Ovary (tissue), 7 donors: ENCODE measurements at regions not wholly inside any gene's neighbourhood (a gene's known extent, or its start where the extent isn't known, plus 50 kb on each side); places are given as distances from the start of the nearest gene placed in this dataset.
"Not testable (repeated sequence)": the region's sequence is repeated elsewhere in the genome, so short reads cannot be mapped to it uniquely, and the experiment has no call there.

ENCODE experiments used
- DNase-seq, 5 donors: peaks; one replicate each; pipeline ENCODE4 v3.0.0-alpha.2; 2019 to 2020
- H3K27ac ChIP-seq, 2 donors: fragments of 200-600 bp; one replicate each; pipeline versions ENCODE4 v1.5.1 to v1.8.0; 2019 to 2022
- H3K27me3 ChIP-seq: fragments of 200-600 bp; one replicate; pipeline ENCODE4 v1.8.0; 2022
- H3K36me3 ChIP-seq: fragments of 200-600 bp; sonication (generic); one replicate; pipeline ENCODE4 v1.5.1; 2019
- H3K4me1 ChIP-seq: one replicate; pipeline ENCODE4 v1.8.1; 2013; ENCODE audit warnings: mild to moderate bottlenecking, moderate library complexity; ENCODE audit not compliant: insufficient read depth
- H3K4me3 ChIP-seq: fragments of 200-600 bp; sonication (generic); one replicate; pipeline ENCODE4 v1.5.1; 2017
- H3K9me3 ChIP-seq, 2 donors: fragments of 200-600 bp in 1 of 2; sonication (generic) in 1 of 2; one replicate each; pipeline versions ENCODE4 v1.5.1 to v1.8.1; 2013 to 2019; ENCODE audit warnings: mild to moderate bottlenecking in 1 of 2, moderate library complexity in 1 of 2
- EP300 ChIP-seq: sonication (generic); formaldehyde crosslinking; IDR thresholded peaks from one replicate; pipeline ENCODE4 v1.6.1; 2017; ENCODE audit warnings: antibody characterized with exemption
- POLR2A ChIP-seq: fragments of 450-650 bp; IDR thresholded peaks from one replicate; pipeline ENCODE4 v1.6.1; 2017; ENCODE audit warnings: antibody characterized with exemption, mild to moderate bottlenecking, moderate library complexity
- WGBS, 3 donors: extraction: QIAGEN DNeasy Blood & Tissue Kit in 1 of 3; methylation state at CpG; one replicate each; pipeline versions ENCODE4 v1.1.5 to v1.1.7; 2013 to 2017; 5-methylcytosine and 5-hydroxymethylcytosine counted together
- intact Hi-C, 4 donors: fragments of 100-400 bp; cut with DNase I; formaldehyde crosslinking; loops; one replicate each; pipeline versions ENCODE4 v1.11.0 to v1.15.1; 2022 to 2023
- TF ChIP-seq, protein P1 (sequence below), 3 donors: fragments of 450-650 bp in 2 of 3; fragments of 200-600 bp in 1 of 3; IDR thresholded peaks; one replicate each; pipeline versions ENCODE4 v1.5.1 to v1.8.0; 2016 to 2022; ENCODE audit warnings: antibody characterized with exemption in 3 of 3, mild to moderate bottlenecking in 1 of 3
- donor health status: DM: no; HTN: no; CAD: no; lungs with moderate emphysema.
- donor health status: DM: no; HTN: no; CAD: no.
- donor health status: Bipolar disorder and iron deficiency.
- donor health status: DM: no; HTN: no; CAD: no.
- donor health status: DM: yes; HTN: yes; CAD: no.

DNA sequence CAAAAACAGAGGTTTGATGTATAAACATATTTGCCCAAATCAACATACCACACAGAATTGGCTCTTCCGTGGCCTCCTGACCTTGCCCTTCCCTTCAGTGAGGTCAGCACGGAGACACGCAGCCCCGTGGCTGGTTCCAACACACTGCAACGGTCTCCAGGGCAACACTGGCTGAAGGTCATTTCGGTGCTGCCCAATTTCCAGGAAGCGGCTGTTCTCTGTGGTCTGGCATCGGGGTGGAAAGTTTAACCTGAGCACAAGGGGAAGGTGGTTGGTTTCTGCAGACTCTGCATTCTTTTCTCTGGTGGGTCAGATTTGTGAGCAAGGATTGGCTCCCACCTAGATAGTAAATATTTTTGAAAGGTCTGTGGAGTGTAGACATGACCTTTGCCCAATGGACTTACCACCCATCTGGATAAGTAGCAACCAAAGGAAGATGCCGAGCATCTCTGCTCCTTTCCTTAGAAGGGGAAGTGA is 177.6 kb upstream of the PHACTR1 start:
- TF ChIP-seq EP300: no peak
- TF ChIP-seq, protein P1, sequence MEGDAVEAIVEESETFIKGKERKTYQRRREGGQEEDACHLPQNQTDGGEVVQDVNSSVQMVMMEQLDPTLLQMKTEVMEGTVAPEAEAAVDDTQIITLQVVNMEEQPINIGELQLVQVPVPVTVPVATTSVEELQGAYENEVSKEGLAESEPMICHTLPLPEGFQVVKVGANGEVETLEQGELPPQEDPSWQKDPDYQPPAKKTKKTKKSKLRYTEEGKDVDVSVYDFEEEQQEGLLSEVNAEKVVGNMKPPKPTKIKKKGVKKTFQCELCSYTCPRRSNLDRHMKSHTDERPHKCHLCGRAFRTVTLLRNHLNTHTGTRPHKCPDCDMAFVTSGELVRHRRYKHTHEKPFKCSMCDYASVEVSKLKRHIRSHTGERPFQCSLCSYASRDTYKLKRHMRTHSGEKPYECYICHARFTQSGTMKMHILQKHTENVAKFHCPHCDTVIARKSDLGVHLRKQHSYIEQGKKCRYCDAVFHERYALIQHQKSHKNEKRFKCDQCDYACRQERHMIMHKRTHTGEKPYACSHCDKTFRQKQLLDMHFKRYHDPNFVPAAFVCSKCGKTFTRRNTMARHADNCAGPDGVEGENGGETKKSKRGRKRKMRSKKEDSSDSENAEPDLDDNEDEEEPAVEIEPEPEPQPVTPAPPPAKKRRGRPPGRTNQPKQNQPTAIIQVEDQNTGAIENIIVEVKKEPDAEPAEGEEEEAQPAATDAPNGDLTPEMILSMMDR (IDR thresholded peaks at IDR 0.05): no peak
- no peak for TF ChIP-seq POLR2A
- H3K9me3 ChIP-seq: no peaks in the 10 kb centered on the region
- no peaks in the 10 kb centered on the region for H3K27me3 ChIP-seq
- peak in 4 of 5 donors; percentile 16 to 53 (median 34) for DNase-seq
- no peak overlapping the region for H3K27ac ChIP-seq
- no peaks in the 10 kb centered on the region for H3K36me3 ChIP-seq
- intact Hi-C loops: no loop called here
- 20 to 41% (median 31%) methylated on average over 9 of the region's 9 CpGs for WGBS, 3 donors
- H3K4me1 ChIP-seq: peaks cover 2% of the 10 kb centered on the region
- H3K4me3 ChIP-seq: no peak overlapping the region

DNA sequence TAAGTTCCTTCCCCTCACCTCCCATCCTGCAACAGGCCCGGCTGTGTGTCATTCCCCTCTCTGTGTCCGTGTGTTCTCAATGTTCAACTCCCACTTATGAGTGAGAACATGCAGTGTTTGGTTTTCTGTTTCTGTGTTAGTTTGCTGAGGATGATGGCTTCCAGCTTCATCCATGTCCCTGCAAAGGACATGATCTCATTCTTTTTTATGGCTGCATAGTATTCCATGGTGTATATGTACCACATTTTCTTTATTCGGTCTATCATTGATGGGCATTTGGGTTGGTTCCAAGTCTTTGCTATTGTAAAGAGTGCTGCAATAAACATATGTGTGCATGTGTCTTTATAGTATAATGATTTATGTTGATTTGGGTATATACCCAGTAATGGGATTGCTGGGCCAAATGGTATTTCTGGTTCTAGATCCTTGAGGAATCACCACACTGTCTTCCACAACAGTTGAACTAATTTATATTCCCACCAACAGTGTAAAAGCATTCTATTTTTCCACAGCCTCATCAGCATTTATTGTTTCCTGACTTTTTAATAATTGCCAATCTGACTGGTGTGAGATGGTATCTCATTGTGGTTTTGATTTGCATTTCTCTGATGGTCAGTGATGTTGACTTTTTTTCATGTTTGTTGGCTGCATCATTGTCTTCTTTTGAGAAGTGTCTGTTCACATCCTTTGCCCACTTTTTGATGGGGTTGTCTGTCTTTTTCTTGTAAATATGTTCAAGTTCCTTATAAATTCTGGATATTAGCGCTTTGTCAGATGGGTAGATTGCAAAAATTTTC is 174.1 kb upstream of the PHACTR1 start:
- H3K4me1 ChIP-seq, DNase-seq, H3K4me3 ChIP-seq, H3K9me3 ChIP-seq, intact Hi-C loops, H3K36me3 ChIP-seq, H3K27ac ChIP-seq, H3K27me3 ChIP-seq: not testable (repeated sequence)
- WGBS, 3 donors: 94 to 96% (median 95%) methylated on average over 4 of the region's 4 CpGs

DNA sequence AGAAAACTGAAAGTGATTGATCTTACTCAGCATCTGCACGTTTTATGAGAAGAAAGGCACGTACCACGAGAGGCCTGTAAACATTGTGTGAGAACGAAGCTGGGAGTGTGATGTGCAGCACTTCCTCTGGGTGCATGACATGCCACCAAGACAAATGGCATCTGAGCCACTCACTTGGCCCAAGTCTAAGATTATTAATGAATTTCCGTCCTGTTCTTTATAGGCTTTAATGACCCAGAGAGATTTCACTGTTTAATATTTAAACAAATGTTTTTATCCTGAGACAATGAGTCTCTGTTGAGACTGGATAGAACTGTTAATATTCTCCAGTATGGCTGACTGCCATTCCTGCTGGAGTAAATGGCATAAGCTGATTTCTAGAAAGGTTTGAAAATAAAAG is 172.6 kb upstream of the PHACTR1 start:
- no peaks in the 10 kb centered on the region for H3K36me3 ChIP-seq
- H3K27ac ChIP-seq: no peak overlapping the region
- TF ChIP-seq, protein P1 (IDR thresholded peaks at IDR 0.05): no peak
- no peak for TF ChIP-seq POLR2A
- TF ChIP-seq EP300: no peak
- no peaks in the 10 kb centered on the region for H3K4me1 ChIP-seq
- WGBS, 3 donors: 85 to 89% (median 85%) methylated on average over 5 of the region's 5 CpGs
- no peaks in the 10 kb centered on the region for H3K9me3 ChIP-seq
- DNase-seq: no peak
- H3K27me3 ChIP-seq: no peaks in the 10 kb centered on the region
- no peak overlapping the region for H3K4me3 ChIP-seq
- intact Hi-C loops: no loop called here

DNA sequence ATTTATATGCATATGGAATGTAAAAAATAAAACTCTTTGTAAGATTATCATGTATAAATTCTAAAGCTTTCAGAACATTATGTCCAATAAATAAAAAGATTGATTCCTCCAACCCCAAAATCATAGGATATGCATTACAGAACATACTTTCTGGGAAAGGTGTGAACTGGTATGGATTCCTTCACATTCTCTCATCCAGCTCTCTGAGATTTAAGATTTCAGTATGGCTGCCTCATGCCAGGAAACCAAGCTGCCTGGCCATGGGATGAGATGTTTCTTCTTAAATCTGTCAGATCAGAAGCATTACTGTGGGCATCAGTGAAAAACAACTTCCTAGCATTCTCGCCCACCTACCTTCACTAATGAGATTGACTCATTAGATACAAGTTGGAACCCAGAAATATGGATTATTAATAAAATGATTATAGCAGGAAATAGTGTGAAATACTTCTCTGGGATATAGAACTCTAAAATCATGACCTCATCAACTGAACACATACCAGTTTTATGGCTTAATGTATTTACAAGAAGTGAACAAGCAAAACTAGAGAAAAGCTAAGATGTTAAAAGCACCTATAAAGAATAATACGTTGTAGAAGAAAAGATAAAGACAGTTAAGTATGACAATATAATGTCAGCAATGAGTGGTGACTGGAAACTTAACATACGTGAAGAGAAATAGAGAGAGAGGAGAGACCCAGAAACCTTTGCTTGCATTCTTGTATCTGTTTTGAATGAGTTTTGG is 171.6 kb upstream of the PHACTR1 start:
- intact Hi-C loops: no loop called here
- Histone ChIP-seq H3K4me3 (no peak overlapping the region), H3K9me3 (no peaks in the 10 kb centered on the region), H3K36me3 (no peaks in the 10 kb centered on the region), H3K4me1 (no peaks in the 10 kb centered on the region), H3K27me3 (no peaks in the 10 kb centered on the region), H3K27ac (no peak overlapping the region)
- WGBS, 3 donors: 61 to 76% (median 73%) methylated on average over 3 of the region's 3 CpGs
- TF ChIP-seq POLR2A: no peak
- no peak for TF ChIP-seq EP300
- TF ChIP-seq, protein P1 (IDR thresholded peaks at IDR 0.05): no peak
- DNase-seq: no peak
